Dendritic cell treated with granulocyte-macrophage colony-stimulating factor and Interleukin-4, amounts not matched to agents 40 ng/mL and 50 ng/mL, for 4 days (primary cell): ENCODE measurements at regions not wholly inside any gene's neighbourhood (a gene's known extent, or its start where the extent isn't known, plus 50 kb on each side); places are given as distances from the start of the nearest gene placed in this dataset.

Experiments used
- H3K27ac Mint-ChIP-seq: one replicate; pipeline ENCODE4 v1.8.0; 2022; ENCODE audit warnings: mild to moderate bottlenecking, mixed read lengths
- H3K27me3 Mint-ChIP-seq: one replicate; pipeline ENCODE4 v1.8.0; 2022; ENCODE audit warnings: mild to moderate bottlenecking, mixed read lengths
- H3K36me3 Mint-ChIP-seq: one replicate; pipeline ENCODE4 v1.8.0; 2022; ENCODE audit warnings: low read depth, mixed read lengths
- H3K4me1 Mint-ChIP-seq: one replicate; pipeline ENCODE4 v1.8.0; 2022; ENCODE audit warnings: low read depth, mixed read lengths
- H3K4me3 Mint-ChIP-seq: one replicate; pipeline ENCODE4 v1.8.0; 2022; ENCODE audit warnings: mild to moderate bottlenecking, moderate library complexity, mixed read lengths
- H3K9me3 Mint-ChIP-seq: one replicate; pipeline ENCODE4 v1.8.0; 2022; ENCODE audit warnings: mixed read lengths
- intact Hi-C: fragments of 100-400 bp; cut with micrococcal nuclease; formaldehyde crosslinking; loops from one replicate; pipeline ENCODE4 v1.15.0; 2022

DNA sequence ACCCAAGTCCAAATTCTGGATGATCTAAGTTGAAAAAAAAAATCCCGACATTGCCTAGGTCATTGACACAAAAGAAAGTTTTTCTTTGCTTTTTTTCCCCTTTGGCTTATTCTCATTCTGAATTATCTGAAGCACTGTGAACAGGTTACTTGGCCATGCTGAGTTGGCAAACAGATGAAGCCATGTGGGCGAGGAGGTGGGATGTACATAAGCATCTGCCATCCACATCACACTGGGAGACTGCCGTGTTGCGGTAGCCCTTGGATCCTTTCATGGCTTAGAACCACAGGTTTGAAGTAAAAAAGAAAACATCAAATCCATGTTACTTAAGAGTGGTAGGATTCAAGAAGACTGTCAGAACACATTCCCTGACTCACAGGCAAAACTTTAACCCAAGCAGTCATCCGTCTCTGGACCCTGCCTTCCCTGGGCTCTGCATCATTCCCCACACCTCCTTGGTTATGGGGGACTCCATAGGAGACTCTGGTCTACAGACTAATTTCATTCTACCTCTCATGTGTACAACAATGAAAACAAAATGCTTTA is 242.5 kb upstream of the SERP2 start:
- peaks cover 49% of the 10 kb centered on the region for H3K4me1 Mint-ChIP-seq
- H3K4me3 Mint-ChIP-seq, result no peak overlapping the region
- H3K9me3 Mint-ChIP-seq, result no peaks in the 10 kb centered on the region
- H3K27ac Mint-ChIP-seq, result peak overlapping the region; percentile 36
- intact Hi-C loops, result no loop called here
- peaks cover 20% of the 10 kb centered on the region for H3K27me3 Mint-ChIP-seq
- H3K36me3 Mint-ChIP-seq, result no peaks in the 10 kb centered on the region

DNA sequence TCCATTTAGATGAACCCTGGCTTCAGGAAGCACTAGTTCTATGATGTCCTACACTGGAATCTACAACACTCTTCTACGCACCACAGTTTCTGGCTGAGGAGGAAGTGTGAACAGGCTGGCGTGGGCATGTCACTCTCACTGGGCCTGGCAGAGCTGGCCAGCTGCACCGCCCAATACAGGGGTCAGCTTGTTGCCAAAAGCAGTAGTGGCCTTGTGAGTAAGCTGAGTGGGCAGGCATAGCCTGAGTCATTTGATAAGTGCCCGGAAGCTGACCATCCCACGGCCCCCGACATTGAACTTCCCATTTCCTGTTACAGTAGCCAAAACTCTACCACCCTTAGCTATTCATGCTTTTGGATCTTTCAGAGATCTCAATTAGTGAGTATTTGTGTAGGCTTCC is 240.9 kb upstream of the SERP2 start:
- H3K27me3 Mint-ChIP-seq, result peaks cover 18% of the 10 kb centered on the region
- intact Hi-C loops, result no loop called here
- H3K4me3 Mint-ChIP-seq, result no peak overlapping the region
- H3K27ac Mint-ChIP-seq, result peak overlapping the region; percentile 73
- no peaks in the 10 kb centered on the region for H3K9me3 Mint-ChIP-seq
- no peaks in the 10 kb centered on the region for H3K36me3 Mint-ChIP-seq
- peaks cover 54% of the 10 kb centered on the region for H3K4me1 Mint-ChIP-seq

DNA sequence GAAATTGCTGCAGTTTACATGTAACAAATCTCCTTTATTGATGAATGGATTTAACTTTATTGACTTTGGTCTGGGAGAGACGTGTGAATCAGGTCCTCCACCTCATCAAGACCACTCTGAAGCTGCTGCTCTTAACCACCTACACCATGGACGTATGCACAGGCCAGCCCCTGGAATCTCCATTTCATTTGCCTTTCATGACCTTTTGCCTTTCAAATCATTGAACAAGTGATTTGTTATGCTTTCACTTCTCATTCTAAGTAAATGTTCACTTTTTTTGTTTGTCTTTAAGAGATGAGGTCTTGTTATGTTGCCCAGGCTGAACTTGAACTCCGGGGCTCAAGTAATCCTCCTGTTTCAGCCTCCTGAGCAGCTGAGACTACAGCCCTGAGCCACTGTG is 240.0 kb upstream of the SERP2 start:
- Mint-ChIP-seq H3K36me3 (no peaks in the 10 kb centered on the region), H3K27ac (peak overlapping the region; percentile 73), H3K4me3 (no peak overlapping the region), H3K4me1 (peaks cover 54% of the 10 kb centered on the region), H3K27me3 (peaks cover 13% of the 10 kb centered on the region), H3K9me3 (no peaks in the 10 kb centered on the region)
- intact Hi-C loops, result no loop called here

DNA sequence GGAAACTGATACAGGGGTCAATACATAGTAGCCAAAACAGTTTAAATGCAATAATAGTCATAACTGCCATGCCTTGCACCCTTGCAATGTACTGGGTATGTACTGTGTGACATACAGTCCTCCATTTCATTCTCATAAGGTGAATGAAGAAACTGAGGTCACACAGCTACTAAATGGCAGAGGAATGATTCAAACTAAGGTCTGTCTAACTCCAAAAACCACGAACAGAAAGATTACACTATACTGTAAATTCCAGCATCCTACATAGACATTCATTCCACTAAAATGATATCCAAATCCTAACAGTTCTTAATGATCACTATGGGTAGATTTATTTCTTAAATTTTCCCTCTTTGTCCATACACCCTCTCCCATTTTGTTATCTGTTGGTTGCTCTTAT is 238.1 kb upstream of the SERP2 start:
- Mint-ChIP-seq H3K27ac (no peak overlapping the region), H3K27me3 (peaks cover 11% of the 10 kb centered on the region), H3K9me3 (no peaks in the 10 kb centered on the region), H3K36me3 (no peaks in the 10 kb centered on the region), H3K4me1 (peaks cover 60% of the 10 kb centered on the region), H3K4me3 (no peak overlapping the region)
- intact Hi-C loops, result no loop called here

DNA sequence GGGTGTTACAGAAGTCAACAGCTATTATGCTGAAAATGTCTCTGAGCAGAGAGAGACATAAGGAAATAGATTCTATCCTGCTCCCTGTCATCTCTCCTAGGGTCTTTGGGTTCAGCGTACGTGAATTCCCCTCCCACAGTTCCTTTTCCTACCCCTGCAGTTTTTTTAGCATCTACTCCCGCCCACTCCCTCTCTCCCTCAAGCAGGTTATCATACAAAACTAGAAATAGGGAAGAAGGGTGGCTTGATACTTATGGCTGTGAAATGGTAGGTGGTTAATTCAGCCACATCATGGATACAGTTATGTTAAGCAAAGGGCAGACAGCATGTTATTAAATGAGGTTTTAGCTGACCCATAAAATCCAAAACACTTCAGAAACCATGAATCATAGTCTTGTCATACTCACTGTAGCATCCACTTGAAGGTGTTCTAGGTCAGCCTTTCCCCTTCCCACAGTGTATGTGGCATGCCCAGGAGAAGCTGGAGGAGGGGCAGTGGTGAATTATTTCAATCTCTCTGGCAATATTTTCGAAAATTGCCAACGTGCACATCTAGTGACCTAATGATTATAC is 236.8 kb upstream of the SERP2 start:
- Mint-ChIP-seq H3K36me3 (no peaks in the 10 kb centered on the region), H3K27me3 (peaks cover 2% of the 10 kb centered on the region), H3K4me3 (no peak overlapping the region), H3K4me1 (peaks cover 66% of the 10 kb centered on the region), H3K27ac (no peak overlapping the region), H3K9me3 (no peaks in the 10 kb centered on the region)
- intact Hi-C loops, result no loop called here

DNA sequence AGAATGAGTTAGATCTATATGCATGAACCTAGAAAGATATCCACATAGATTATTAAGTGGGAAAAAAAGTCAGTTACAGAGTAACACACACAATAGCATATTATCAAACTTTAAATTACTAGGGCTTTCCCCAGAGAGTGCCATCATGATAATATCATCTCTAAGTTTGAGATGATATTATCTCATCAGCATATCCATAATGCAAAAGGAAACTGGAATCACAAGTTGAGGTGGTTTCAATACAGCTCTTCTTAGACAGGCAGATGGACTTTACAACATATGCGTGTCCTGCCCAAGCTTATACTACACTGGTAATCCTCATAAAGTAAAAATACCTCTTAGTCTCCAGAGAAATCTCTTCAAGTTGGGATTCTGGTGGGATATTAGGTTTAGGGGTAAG is 236.2 kb upstream of the SERP2 start:
- Mint-ChIP-seq H3K27ac (no peak overlapping the region), H3K9me3 (no peaks in the 10 kb centered on the region), H3K36me3 (no peaks in the 10 kb centered on the region), H3K4me3 (no peak overlapping the region), H3K27me3 (peaks cover 2% of the 10 kb centered on the region), H3K4me1 (peaks cover 65% of the 10 kb centered on the region)
- intact Hi-C loops, result no loop called here

DNA sequence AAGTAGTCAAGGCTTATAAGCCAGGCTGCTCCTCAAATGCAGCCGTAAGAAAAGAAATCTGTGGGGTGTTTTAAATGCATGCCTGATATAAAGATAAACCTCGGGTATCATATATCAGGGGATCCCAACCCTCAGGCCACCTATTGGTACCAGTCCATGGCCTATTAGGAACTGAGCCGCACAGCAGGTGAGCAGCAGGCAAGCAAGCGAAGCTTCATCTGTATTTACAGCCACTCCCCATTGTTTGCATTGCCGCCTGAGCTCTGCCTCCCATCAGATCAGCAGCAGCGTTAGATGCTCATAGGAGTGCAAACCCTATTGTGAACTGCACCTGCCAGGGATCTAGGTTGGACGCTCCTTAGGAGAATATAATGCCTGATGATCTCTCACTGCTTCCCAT is 233.5 kb upstream of the SERP2 start:
- H3K27ac Mint-ChIP-seq, result no peak overlapping the region
- no peak overlapping the region for H3K4me3 Mint-ChIP-seq
- peaks cover 8% of the 10 kb centered on the region for H3K27me3 Mint-ChIP-seq

DNA sequence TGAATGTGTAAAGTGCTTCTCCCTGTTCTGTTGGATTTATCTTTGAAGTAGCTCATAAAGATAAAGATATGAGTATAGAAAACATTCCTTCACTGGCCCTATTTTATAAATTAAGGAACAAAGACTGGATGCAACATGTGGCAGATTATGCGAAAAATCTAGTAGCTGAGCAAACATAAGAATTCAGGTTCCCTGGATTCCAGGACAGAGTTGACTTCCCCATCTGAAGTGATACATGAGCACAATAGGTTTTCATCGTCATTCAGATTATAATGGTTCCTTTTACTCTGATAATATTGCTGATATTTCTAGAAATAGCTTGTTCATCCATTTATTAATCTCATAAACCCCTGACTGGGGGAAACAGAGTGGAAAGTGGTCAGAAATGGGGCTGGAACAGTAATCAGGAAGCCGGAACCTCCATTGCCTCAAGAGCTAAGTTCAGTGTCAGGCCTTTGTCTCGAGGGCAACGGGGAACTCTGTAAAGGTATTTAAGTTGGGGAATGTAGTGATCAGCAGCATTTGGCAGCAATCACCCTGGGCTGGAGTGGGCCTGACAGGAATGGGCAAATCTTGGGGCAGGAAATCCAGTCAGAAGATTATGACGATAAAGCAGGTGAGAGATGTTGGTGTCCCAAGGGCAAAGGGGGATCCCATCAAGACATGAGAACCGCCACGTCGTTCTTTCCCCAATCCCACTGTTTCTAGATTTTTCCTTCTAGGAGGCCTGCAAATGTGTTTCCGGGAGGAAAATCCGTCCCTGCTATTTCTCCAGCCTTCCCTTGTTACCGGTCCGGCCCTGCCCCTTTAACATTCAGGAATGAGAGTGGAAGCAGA is 232.5 kb upstream of the SERP2 start:
- peak overlapping the region; percentile 97 for H3K27ac Mint-ChIP-seq
- H3K4me1 Mint-ChIP-seq, result peaks cover 54% of the 10 kb centered on the region
- peaks cover under 1% of the 10 kb centered on the region for H3K9me3 Mint-ChIP-seq
- peak overlapping the region; percentile 81 for H3K4me3 Mint-ChIP-seq
- peaks cover 11% of the 10 kb centered on the region for H3K27me3 Mint-ChIP-seq
- H3K36me3 Mint-ChIP-seq, result no peaks in the 10 kb centered on the region
- intact Hi-C loops, result loop anchor here (1.0 to 10.0 kb wide), 3 partner anchors 49 to 434 kb away; partner anchors contain the start of gene TSC22D1

More for the DNA sequence above, 233.5 kb upstream of the SERP2 start:
- H3K36me3 Mint-ChIP-seq, result no peaks in the 10 kb centered on the region
- intact Hi-C loops, result loop anchor here (10.0 kb wide), 2 partner anchors 115 to 435 kb away; partner anchors contain the start of gene TSC22D1
- H3K9me3 Mint-ChIP-seq, result no peaks in the 10 kb centered on the region
- H3K4me1 Mint-ChIP-seq, result peaks cover 55% of the 10 kb centered on the region

DNA sequence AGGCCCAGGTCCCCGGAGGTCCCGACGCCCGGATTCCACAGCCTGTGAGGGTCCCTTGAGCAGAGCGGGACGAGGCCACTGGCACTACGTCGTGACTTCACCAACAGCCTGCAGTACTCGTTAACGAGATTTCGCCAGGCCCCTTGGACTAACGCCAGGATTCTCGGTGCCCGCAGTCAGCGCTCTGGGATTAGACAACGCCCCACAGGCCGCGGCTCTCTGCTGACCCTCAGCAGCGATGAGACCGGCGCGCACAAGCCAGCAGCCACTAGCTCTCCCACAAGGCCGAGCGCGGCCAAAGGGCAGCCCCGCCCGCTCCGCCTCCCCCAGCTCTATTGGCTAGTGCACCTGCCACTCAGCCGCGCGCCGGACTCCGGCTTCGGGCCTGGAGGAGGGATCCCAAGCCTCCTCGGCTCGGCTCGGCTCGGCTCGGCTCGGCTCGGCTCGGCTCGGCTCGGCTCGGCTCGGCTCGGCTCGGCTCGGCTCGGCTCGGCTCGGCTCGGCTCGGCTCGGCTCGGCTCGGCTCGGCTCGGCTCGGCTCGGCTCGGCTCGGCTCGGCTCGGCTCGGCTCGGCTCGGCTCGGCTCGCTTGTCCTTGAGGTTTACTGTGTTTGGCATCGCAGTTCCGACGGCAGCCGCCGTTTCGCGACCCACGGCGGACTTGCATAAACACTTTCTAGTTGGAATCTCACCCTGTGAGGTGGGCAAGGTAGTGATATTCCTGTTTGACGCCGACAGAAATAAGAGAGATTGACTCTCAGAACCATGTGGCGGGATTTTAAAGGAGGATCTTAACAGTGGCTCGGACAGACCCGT is 231.7 kb upstream of the SERP2 start:
- intact Hi-C loops, result loop anchor here (1.0 to 10.0 kb wide), 3 partner anchors 50 to 433 kb away; partner anchors contain the start of gene TSC22D1
- Mint-ChIP-seq H3K4me3 (peak overlapping the region; percentile 81), H3K9me3 (peaks cover 9% of the 10 kb centered on the region), H3K36me3 (no peaks in the 10 kb centered on the region), H3K4me1 (peaks cover 53% of the 10 kb centered on the region), H3K27ac (peak overlapping the region; percentile 97), H3K27me3 (peaks cover 16% of the 10 kb centered on the region)

DNA sequence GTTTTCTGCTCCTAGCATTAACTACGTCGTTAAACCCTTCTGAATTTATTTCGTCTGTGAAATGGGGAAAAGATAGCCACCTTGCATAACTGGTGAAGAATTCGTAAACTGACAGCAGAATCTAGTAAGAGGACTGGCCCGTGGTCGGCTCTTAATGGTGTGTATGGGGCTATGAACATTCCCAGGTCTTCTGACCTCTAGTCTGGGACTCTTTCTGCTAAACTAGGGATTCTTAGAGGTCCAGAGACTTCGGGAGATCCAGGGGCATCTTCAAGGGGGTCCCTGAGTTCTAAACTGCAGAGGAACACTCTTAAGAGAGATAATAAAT is 231.1 kb upstream of the SERP2 start:
- H3K4me1 Mint-ChIP-seq, result peaks cover 52% of the 10 kb centered on the region
- peak overlapping the region; percentile 77 for H3K4me3 Mint-ChIP-seq
- H3K9me3 Mint-ChIP-seq, result peaks cover 10% of the 10 kb centered on the region
- intact Hi-C loops, result loop anchor here (10.0 kb wide), 2 partner anchors 112 to 432 kb away; partner anchors contain the start of gene TSC22D1
- H3K36me3 Mint-ChIP-seq, result no peaks in the 10 kb centered on the region
- H3K27ac Mint-ChIP-seq, result peak overlapping the region; percentile 97
- peaks cover 16% of the 10 kb centered on the region for H3K27me3 Mint-ChIP-seq

DNA sequence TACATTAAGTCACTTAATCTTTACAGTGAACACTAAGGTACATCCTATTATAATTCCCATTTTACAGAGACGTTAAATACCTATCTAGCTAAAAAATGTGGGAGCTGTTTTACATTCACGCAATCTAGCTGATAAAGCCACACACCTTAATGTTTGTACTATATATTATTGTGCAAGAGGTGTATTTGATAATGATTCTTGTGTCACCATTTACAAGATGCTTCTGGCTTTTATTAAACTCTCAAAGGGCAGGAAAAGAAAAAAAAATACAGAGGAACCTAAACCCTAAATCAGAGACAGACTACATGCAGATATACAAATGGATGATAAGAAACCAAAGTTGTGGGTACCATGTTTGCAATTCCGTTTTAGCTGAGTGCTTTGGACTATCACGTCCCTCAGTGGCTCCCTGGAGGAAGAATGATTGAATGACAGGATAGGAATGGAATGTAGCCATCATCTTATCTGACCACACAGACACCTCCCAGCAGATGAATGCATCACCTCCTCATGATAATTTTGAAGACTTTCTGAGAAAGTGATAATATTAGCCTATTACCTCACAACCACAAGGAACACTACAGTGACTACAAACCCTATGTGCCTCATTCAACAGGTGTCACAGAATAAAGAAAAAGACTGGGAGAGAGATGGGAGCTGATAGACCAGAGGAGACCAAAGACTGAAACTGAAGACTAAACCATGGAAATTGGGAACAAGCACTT is 230.5 kb upstream of the SERP2 start:
- Mint-ChIP-seq H3K4me1 (peaks cover 52% of the 10 kb centered on the region), H3K27ac (no peak overlapping the region), H3K9me3 (peaks cover 10% of the 10 kb centered on the region), H3K36me3 (no peaks in the 10 kb centered on the region), H3K4me3 (no peak overlapping the region), H3K27me3 (peaks cover 21% of the 10 kb centered on the region)
- intact Hi-C loops, result loop anchor here (10.0 kb wide), 2 partner anchors 112 to 432 kb away; partner anchors contain the start of gene TSC22D1

DNA sequence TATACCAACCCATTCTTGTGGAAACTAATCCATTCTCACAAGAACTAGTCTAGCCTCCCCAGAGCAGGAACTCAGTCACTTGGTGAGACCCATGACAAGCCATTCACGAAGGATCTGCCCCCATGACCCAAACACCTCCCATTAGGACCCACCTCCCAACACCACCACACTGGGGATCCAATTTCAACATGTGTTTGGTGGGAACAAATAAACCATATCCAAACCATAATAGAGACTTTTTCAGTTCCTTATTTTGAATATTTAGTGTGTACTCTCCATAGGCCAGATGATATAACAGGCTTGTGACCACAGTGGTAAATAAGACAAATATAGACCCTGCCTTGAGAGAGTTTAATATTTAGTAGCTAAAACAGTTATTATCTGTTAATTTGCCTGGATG is 227.5 kb upstream of the SERP2 start:
- Mint-ChIP-seq H3K27me3 (peaks cover 25% of the 10 kb centered on the region), H3K4me1 (peaks cover 40% of the 10 kb centered on the region), H3K27ac (no peak overlapping the region), H3K9me3 (peaks cover 10% of the 10 kb centered on the region), H3K36me3 (no peaks in the 10 kb centered on the region), H3K4me3 (no peak overlapping the region)
- intact Hi-C loops, result loop anchor here (10.0 kb wide), 2 partner anchors 109 to 429 kb away; partner anchors contain the start of gene TSC22D1

DNA sequence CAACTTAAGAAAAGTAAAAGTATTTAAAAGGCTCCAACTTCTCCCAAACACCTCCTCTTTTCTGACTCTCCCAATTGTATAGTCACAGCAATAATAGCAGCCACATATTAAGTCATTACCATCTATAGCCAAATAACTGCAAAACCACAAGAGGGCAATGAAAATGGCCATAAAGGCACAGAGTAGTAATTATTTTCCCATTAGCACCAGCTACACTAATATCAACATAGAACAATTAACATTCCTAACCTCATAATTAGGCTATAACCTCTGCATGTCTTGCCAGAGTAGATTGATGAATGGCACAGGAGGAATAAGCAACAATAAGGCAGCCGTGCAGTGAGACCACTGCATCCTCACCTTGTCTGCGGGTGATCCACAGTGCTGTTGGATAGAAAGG is 226.4 kb upstream of the SERP2 start:
- no peaks in the 10 kb centered on the region for H3K36me3 Mint-ChIP-seq
- intact Hi-C loops, result loop anchor here (10.0 kb wide), 2 partner anchors 108 to 428 kb away; partner anchors contain the start of gene TSC22D1
- no peak overlapping the region for H3K4me3 Mint-ChIP-seq
- H3K9me3 Mint-ChIP-seq, result peaks cover 10% of the 10 kb centered on the region
- peaks cover 27% of the 10 kb centered on the region for H3K27me3 Mint-ChIP-seq
- no peak overlapping the region for H3K27ac Mint-ChIP-seq
- H3K4me1 Mint-ChIP-seq, result peaks cover 32% of the 10 kb centered on the region
